Cardiac fibroblast (primary cell): ENCODE measurements at regions not wholly inside any gene's neighbourhood (a gene's known extent, or its start where the extent isn't known, plus 50 kb on each side); places are given as distances from the start of the nearest gene placed in this dataset.

Source experiments
- DNase-seq, 2 donors: peaks; one replicate each; pipeline versions ENCODE4 v3.0.0 to v3.0.0-alpha.2; 2010; ENCODE audit warnings: low read depth in 2 of 2
- H3K4me3 ChIP-seq, 2 donors: replicated peaks in 1 of 2; 1 replicate in 1 of 2; 2 replicates in 1 of 2; pipeline ENCODE4 v1.5.1; 2011; ENCODE audit warnings: low read depth in 2 of 2, low read length in 2 of 2, mild to moderate bottlenecking in 2 of 2, moderate library complexity in 1 of 2
- TF ChIP-seq, protein P1 (sequence below): IDR thresholded peaks from one replicate; pipeline ENCODE4 v1.5.1; 2011; ENCODE audit warnings: low read depth, mild to moderate bottlenecking, low read length, inconsistent platforms

DNA sequence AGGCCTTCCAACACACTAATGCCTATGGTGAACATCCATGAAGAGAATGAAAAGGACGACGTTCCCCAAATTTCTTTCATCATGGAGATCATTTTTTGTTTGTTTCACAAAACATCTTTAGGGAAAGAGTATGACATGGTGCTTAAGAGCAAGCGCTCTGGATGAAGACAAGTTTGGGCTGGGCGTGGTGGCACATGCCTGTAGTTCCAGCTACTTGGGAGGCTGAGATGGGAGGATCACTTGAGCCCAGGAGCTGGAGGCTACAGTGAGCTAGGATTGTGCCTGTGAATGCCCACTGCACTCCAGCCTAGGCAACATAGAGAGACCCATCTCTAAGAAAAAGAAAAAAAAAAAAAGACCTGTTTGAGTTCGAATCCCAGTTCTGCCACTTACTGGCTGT is 253.1 kb downstream of the PTPRU start:
- no peak for DNase-seq
- TF ChIP-seq, protein P1, sequence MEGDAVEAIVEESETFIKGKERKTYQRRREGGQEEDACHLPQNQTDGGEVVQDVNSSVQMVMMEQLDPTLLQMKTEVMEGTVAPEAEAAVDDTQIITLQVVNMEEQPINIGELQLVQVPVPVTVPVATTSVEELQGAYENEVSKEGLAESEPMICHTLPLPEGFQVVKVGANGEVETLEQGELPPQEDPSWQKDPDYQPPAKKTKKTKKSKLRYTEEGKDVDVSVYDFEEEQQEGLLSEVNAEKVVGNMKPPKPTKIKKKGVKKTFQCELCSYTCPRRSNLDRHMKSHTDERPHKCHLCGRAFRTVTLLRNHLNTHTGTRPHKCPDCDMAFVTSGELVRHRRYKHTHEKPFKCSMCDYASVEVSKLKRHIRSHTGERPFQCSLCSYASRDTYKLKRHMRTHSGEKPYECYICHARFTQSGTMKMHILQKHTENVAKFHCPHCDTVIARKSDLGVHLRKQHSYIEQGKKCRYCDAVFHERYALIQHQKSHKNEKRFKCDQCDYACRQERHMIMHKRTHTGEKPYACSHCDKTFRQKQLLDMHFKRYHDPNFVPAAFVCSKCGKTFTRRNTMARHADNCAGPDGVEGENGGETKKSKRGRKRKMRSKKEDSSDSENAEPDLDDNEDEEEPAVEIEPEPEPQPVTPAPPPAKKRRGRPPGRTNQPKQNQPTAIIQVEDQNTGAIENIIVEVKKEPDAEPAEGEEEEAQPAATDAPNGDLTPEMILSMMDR = no peak
- H3K4me3 ChIP-seq = no peak overlapping the region

DNA sequence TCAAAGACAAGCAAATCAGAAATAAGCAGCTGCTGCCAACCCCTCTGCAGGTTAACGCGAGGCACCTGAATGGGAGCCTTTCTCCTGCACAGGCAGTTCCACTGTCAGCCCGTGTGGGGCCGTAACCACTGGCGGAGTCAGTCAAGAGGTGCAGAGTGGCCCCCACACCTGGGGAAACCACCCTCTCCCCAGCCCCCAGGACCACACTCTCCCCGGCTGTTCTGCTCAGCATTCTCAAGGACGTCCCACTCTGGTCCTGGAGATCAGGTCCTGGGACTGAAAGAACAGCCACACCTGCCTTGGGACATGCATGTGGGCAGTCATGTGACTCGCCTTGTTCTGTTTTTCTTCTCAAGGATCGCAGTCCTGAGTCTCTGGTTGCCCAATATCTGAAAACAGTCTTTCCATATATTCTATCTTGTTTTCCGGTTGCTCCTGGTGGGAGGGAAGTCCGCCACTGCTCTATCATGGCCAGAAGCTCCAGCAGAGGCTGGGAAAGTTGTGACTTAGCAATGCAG is 252.5 kb downstream of the PTPRU start:
- TF ChIP-seq, protein P1 = no peak
- no peak overlapping the region for H3K4me3 ChIP-seq
- DNase-seq = no peak

DNA sequence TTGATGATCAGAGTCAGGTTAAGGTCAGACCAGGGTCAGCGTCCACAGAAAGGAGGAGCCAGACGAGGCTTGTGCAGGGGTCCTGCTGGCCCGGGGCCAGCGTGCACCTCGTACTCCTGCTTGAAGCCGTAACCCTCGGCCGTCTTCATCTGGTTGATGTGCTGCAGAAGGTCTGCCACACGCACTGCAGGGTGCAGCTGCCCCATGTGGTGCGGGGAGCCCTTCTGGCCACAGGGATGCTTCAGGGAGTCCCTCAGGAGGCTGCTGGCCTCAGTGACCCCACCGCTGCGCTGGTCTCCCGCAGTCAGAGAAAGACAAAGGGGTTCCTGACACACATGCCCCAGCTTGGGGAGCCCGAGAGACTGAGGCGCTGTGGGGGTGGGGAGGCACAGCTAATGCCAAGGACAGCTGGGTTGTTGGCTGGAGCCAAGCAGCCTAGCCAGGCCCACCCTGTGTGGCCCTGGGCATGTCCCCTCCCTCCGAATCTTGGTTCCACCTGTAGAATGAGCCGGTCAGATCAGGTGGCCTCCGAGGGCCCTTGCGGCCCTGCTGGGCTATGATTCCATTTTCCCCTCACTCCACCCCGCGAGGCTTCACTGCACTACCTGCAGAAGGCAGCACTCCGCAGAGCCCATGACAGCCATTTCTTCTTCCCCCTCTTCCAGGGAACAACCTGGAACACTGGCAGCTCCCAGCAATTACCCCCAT is 251.9 kb downstream of the PTPRU start:
- H3K4me3 ChIP-seq = no peak overlapping the region

DNA sequence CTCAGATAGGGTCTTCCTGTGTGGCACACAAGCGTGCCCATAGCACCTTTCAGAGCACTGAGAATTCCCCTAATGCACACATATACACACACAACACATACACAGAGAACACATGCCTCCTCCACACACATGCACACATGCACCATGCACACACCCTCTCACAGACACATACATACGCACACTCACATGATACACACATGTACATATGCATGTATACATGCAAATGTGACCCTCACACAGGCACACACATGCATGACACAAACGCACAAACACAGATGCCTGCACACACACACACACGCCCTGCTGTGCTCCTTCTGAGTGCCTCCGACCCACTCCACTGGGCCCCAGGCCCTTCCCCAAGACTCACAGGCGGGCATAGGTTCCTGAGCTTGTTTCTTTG is 251.0 kb downstream of the PTPRU start:
- no peak for DNase-seq

More for the DNA sequence above, 251.9 kb downstream of the PTPRU start:
- TF ChIP-seq, protein P1 = no peak
- DNase-seq = no peak

DNA sequence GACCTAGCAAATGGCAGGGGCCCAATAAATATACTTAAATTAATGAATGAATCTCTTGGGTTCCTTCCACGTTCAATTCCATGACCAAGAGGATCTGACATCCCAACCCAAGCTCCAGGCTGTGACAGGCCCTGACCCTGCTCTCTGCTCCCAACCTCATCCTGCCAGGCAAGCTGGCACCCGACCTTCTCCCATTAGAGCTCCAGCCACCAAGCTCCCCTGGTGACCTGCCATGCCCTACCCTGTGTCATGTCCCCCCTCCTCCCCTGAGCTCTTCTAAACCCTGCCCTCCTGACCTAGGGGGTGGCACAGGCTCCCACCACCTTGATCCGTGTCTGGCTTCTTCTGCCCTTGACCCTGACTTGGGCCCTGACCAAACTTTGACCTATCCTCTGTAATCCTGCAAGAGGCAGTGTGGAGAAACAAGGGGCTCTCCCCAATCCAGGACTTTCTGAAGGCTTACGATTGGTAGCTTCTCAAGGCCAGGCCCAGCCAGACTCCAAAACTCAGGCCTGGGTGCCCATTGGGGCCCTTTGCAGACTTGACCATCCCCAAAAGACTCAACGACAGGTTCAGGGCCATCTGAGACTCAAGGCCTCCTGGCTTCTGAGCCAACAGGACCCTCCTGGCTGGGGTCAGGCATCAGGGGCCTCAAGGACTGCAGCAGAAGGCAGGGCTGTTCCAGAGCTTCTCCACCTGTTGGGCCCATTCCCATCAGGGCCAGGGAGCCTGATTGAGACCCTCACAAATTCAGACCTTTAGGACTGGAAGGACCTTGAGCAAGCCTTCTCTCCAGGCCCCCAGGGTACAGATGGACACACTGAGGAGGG is 249.0 kb downstream of the PTPRU start:
- no peak overlapping the region for H3K4me3 ChIP-seq
- TF ChIP-seq, protein P1 = no peak
- DNase-seq = no peak

More for the DNA sequence above, 251.0 kb downstream of the PTPRU start:
- TF ChIP-seq, protein P1 = no peak
- H3K4me3 ChIP-seq = no peak overlapping the region

DNA sequence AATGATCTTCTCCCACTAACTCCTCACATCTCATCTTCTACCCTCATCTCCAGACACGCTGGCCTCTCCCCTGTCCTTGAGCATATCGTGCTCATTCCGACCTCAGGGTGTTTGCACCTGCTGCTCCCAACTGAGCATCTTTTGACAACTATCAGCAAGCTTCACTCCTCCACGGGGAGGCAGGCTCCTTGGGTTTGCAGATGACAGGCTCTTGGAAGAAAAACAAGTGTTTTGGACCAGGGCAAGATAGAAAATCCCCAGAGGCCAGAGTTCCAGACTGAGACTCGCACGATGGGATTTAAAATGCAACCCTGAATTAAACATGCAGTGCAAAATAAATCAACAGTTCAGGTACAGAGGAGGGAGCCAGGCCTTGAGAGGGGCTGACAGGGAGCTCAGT is 246.7 kb downstream of the PTPRU start:
- no peak for DNase-seq
- TF ChIP-seq, protein P1 = no peak
- no peak overlapping the region for H3K4me3 ChIP-seq
